ENCODE measurements at regions not wholly inside any gene's neighbourhood (a gene's known extent, or its start where the extent isn't known, plus 50 kb on each side); places are given as distances from the start of the nearest gene placed in this dataset.
A peak's percentile ranks its signal among the peaks of the same experiment; 100 is the strongest.

- Histone ChIP-seq H3K4me3 (ENCODE audit: extremely low read depth, insufficient read depth, low read length, poor library complexity, severe bottlenecking) (no peak overlapping the region), H3K4me1 (ENCODE audit: control insufficient read depth, insufficient read depth, low read length, poor library complexity, severe bottlenecking) (peaks cover 44% of the 10 kb centered on the region), H3K36me3 (ENCODE audit: control insufficient read depth, insufficient read depth, low read length) (no peaks in the 10 kb centered on the region), H3K27ac (ENCODE audit: low read depth, low read length, severe bottlenecking) (peak overlapping the region; percentile 72), H3K9me3 (ENCODE audit: control insufficient read depth, low read length) (no peaks in the 10 kb centered on the region)
- 97 to 100% methylated on average over 9 to 10 of the region's 15 CpGs for WGBS, 2 experiments (ENCODE audit: insufficient coverage in 2 of 2)
Observed at GRCh38 chr20:57791178-57791962, 81.6 kb upstream of the PMEPA1 start.

GRCh38 chr20:57790176-57790575, 80.4 kb upstream of the PMEPA1 start:
- WGBS, 2 experiments (ENCODE audit: insufficient coverage in 2 of 2) = 81 to 85% methylated on average over 7 of the region's 8 CpGs
- Histone ChIP-seq H3K36me3 (ENCODE audit: control insufficient read depth, insufficient read depth, low read length) (no peaks in the 10 kb centered on the region), H3K4me1 (ENCODE audit: control insufficient read depth, insufficient read depth, low read length, poor library complexity, severe bottlenecking) (peaks cover 36% of the 10 kb centered on the region), H3K4me3 (ENCODE audit: extremely low read depth, insufficient read depth, low read length, poor library complexity, severe bottlenecking) (no peak overlapping the region), H3K27ac (ENCODE audit: low read depth, low read length, severe bottlenecking) (no peak overlapping the region), H3K9me3 (ENCODE audit: control insufficient read depth, low read length) (no peaks in the 10 kb centered on the region)

GRCh38 chr20:57788936-57789613, 79.3 kb upstream of the PMEPA1 start:
- no peak overlapping the region for H3K4me3 ChIP-seq (ENCODE audit: extremely low read depth, insufficient read depth, low read length, poor library complexity, severe bottlenecking)
- H3K36me3 ChIP-seq (ENCODE audit: control insufficient read depth, insufficient read depth, low read length) = no peaks in the 10 kb centered on the region
- H3K4me1 ChIP-seq (ENCODE audit: control insufficient read depth, insufficient read depth, low read length, poor library complexity, severe bottlenecking) = peaks cover 27% of the 10 kb centered on the region
- 91 to 95% methylated on average over 18 of the region's 19 CpGs for WGBS, 2 experiments (ENCODE audit: insufficient coverage in 2 of 2)
- no peaks in the 10 kb centered on the region for H3K9me3 ChIP-seq (ENCODE audit: control insufficient read depth, low read length)
- no peak overlapping the region for H3K27ac ChIP-seq (ENCODE audit: low read depth, low read length, severe bottlenecking)

GRCh38 chr20:57787990-57788781, 78.4 kb upstream of the PMEPA1 start:
- WGBS, 2 experiments (ENCODE audit: insufficient coverage in 2 of 2) = 85 to 89% methylated on average over 8 to 13 of the region's 17 CpGs
- peaks cover 26% of the 10 kb centered on the region for H3K4me1 ChIP-seq (ENCODE audit: control insufficient read depth, insufficient read depth, low read length, poor library complexity, severe bottlenecking)
- no peaks in the 10 kb centered on the region for H3K9me3 ChIP-seq (ENCODE audit: control insufficient read depth, low read length)
- H3K4me3 ChIP-seq (ENCODE audit: extremely low read depth, insufficient read depth, low read length, poor library complexity, severe bottlenecking) = no peak overlapping the region
- H3K27ac ChIP-seq (ENCODE audit: low read depth, low read length, severe bottlenecking) = no peak overlapping the region
- H3K36me3 ChIP-seq (ENCODE audit: control insufficient read depth, insufficient read depth, low read length) = no peaks in the 10 kb centered on the region

- 87 to 91% methylated on average over 4 to 8 of the region's 10 CpGs for WGBS, 2 experiments (ENCODE audit: insufficient coverage in 2 of 2)
- Histone ChIP-seq H3K36me3 (ENCODE audit: control insufficient read depth, insufficient read depth, low read length) (no peaks in the 10 kb centered on the region), H3K27ac (ENCODE audit: low read depth, low read length, severe bottlenecking) (no peak overlapping the region), H3K9me3 (ENCODE audit: control insufficient read depth, low read length) (no peaks in the 10 kb centered on the region), H3K4me1 (ENCODE audit: control insufficient read depth, insufficient read depth, low read length, poor library complexity, severe bottlenecking) (peaks cover 18% of the 10 kb centered on the region), H3K4me3 (ENCODE audit: extremely low read depth, insufficient read depth, low read length, poor library complexity, severe bottlenecking) (no peak overlapping the region)
Observed at GRCh38 chr20:57787151-57787989, 77.6 kb upstream of the PMEPA1 start.

- H3K36me3 ChIP-seq (ENCODE audit: control insufficient read depth, insufficient read depth, low read length) = no peaks in the 10 kb centered on the region
- H3K27ac ChIP-seq (ENCODE audit: low read depth, low read length, severe bottlenecking) = no peak overlapping the region
- peaks cover 14% of the 10 kb centered on the region for H3K4me1 ChIP-seq (ENCODE audit: control insufficient read depth, insufficient read depth, low read length, poor library complexity, severe bottlenecking)
- no peak overlapping the region for H3K4me3 ChIP-seq (ENCODE audit: extremely low read depth, insufficient read depth, low read length, poor library complexity, severe bottlenecking)
- no peaks in the 10 kb centered on the region for H3K9me3 ChIP-seq (ENCODE audit: control insufficient read depth, low read length)
- 88 to 93% methylated on average over 13 to 14 of the region's 14 CpGs for WGBS, 2 experiments (ENCODE audit: insufficient coverage in 2 of 2)
Observed at GRCh38 chr20:57786304-57786932, 76.6 kb upstream of the PMEPA1 start.

- Histone ChIP-seq H3K4me1 (ENCODE audit: control insufficient read depth, insufficient read depth, low read length, poor library complexity, severe bottlenecking) (peaks cover 14% of the 10 kb centered on the region), H3K9me3 (ENCODE audit: control insufficient read depth, low read length) (no peaks in the 10 kb centered on the region), H3K27ac (ENCODE audit: low read depth, low read length, severe bottlenecking) (no peak overlapping the region), H3K36me3 (ENCODE audit: control insufficient read depth, insufficient read depth, low read length) (no peaks in the 10 kb centered on the region), H3K4me3 (ENCODE audit: extremely low read depth, insufficient read depth, low read length, poor library complexity, severe bottlenecking) (no peak overlapping the region)
- WGBS, 2 experiments (ENCODE audit: insufficient coverage in 2 of 2) = 95 to 98% methylated on average over 3 of the region's 6 CpGs
Observed at GRCh38 chr20:57785720-57786119, 75.9 kb upstream of the PMEPA1 start.

- Histone ChIP-seq H3K4me1 (ENCODE audit: control insufficient read depth, insufficient read depth, low read length, poor library complexity, severe bottlenecking) (peaks cover 14% of the 10 kb centered on the region), H3K27ac (ENCODE audit: low read depth, low read length, severe bottlenecking) (no peak overlapping the region), H3K36me3 (ENCODE audit: control insufficient read depth, insufficient read depth, low read length) (no peaks in the 10 kb centered on the region), H3K9me3 (ENCODE audit: control insufficient read depth, low read length) (no peaks in the 10 kb centered on the region), H3K4me3 (ENCODE audit: extremely low read depth, insufficient read depth, low read length, poor library complexity, severe bottlenecking) (no peak overlapping the region)
- WGBS, 2 experiments (ENCODE audit: insufficient coverage in 2 of 2) = 89 to 98% methylated on average over 4 of the region's 4 CpGs
Observed at GRCh38 chr20:57785061-57785460, 75.2 kb upstream of the PMEPA1 start.

- Histone ChIP-seq H3K27ac (ENCODE audit: low read depth, low read length, severe bottlenecking) (no peak overlapping the region), H3K36me3 (ENCODE audit: control insufficient read depth, insufficient read depth, low read length) (no peaks in the 10 kb centered on the region), H3K4me1 (ENCODE audit: control insufficient read depth, insufficient read depth, low read length, poor library complexity, severe bottlenecking) (peaks cover 14% of the 10 kb centered on the region), H3K4me3 (ENCODE audit: extremely low read depth, insufficient read depth, low read length, poor library complexity, severe bottlenecking) (no peak overlapping the region), H3K9me3 (ENCODE audit: control insufficient read depth, low read length) (no peaks in the 10 kb centered on the region)
- 93 to 95% methylated on average over 7 to 8 of the region's 10 CpGs for WGBS, 2 experiments (ENCODE audit: insufficient coverage in 2 of 2)
Observed at GRCh38 chr20:57783956-57784837, 74.4 kb upstream of the PMEPA1 start.
